B cell (primary cell): ENCODE measurements at regions not wholly inside any gene's neighbourhood (a gene's known extent, or its start where the extent isn't known, plus 50 kb on each side); places are given as distances from the start of the nearest gene placed in this dataset.

Experiments used
- ATAC-seq: fragments of 200-7000 bp; cut with Tn5 transposase; one replicate; pipeline ENCODE4 v1.10.0; 2021; ENCODE audit warnings: low read depth, mild to moderate bottlenecking, moderate number of reproducible peaks, moderate library complexity
- CTCF ChIA-PET: fragments of 350-600 bp; sonication (Branson Sonifier 250); formaldehyde crosslinking; loops from one replicate; lab custom pipeline; 2021; ENCODE audit warnings: antibody characterized with exemption, inconsistent platforms; lab: Charles Lee
- POLR2A ChIA-PET: fragments of 350-600 bp; sonication (Branson Sonifier 250); formaldehyde crosslinking; loops from one replicate; lab custom pipeline; 2021; ENCODE audit warnings: antibody characterized with exemption; lab: Charles Lee
- DNase-seq: peaks from one replicate; pipeline ENCODE4 v3.0.0; 2013
- H2AFZ ChIP-seq: 2 replicates; pipeline ENCODE4 v1.6.1; 2012; ENCODE audit warnings: mild to moderate bottlenecking, low read depth, low read length; ENCODE audit not compliant: insufficient read depth, poor library complexity, severe bottlenecking
- H3K27ac ChIP-seq, 2 donors: 1 replicate in 1 of 2; 2 replicates in 1 of 2; pipeline ENCODE4 v1.5.1; 2012 to 2013; ENCODE audit warnings: low read length in 2 of 2, mild to moderate bottlenecking in 2 of 2, moderate library complexity in 1 of 2
- H3K27me3 ChIP-seq, 4 experiments: fragments of 200-600 bp in 1 of 4; sonication (generic) in 1 of 4; replicated peaks in 1 of 4; 1 replicate in 2 of 4; 2 replicates in 2 of 4; pipeline versions ENCODE4 v1.6.1 to v1.7.0; 2013 to 2016; ENCODE audit warnings: low read length in 3 of 4, mild to moderate bottlenecking in 2 of 4, mixed read lengths in 1 of 4, moderate library complexity in 1 of 4; ENCODE audit not compliant: insufficient read depth in 4 of 4, control insufficient read depth in 3 of 4; ENCODE audit errors: control extremely low read depth in 1 of 4
- H3K36me3 ChIP-seq, 2 experiments: replicated peaks in 1 of 2; 1 replicate in 1 of 2; 2 replicates in 1 of 2; pipeline versions ENCODE4 v1.6.1 to v1.7.1; 2013; ENCODE audit warnings: low read length in 1 of 2; ENCODE audit not compliant: insufficient read depth in 2 of 2, control insufficient read depth in 1 of 2; ENCODE audit errors: control extremely low read depth in 1 of 2, extremely low read depth in 1 of 2
- H3K4me1 ChIP-seq, 2 donors: fragments of 200-600 bp in 1 of 2; sonication (generic) in 1 of 2; 1 replicate in 1 of 2; 2 replicates in 1 of 2; pipeline versions ENCODE4 v1.5.1 to v1.6.1; 2013 to 2017; ENCODE audit warnings: low read length in 2 of 2; ENCODE audit not compliant: control insufficient read depth in 2 of 2, insufficient read depth in 2 of 2
- H3K4me2 ChIP-seq: replicated peaks from 2 replicates; pipeline ENCODE3; 2012; ENCODE audit warnings: mild to moderate bottlenecking, low read depth, low read length; ENCODE audit not compliant: poor library complexity, severe bottlenecking
- H3K4me3 ChIP-seq, 5 experiments: fragments of 200-600 bp in 1 of 5; sonication (generic) in 1 of 5; 1 replicate in 3 of 5; 2 replicates in 2 of 5; pipeline versions ENCODE4 v1.5.1 to v1.7.0; 2011 to 2016; ENCODE audit warnings: low read length in 4 of 5, mild to moderate bottlenecking in 4 of 5, low read depth in 2 of 5, control low read depth in 1 of 5, moderate library complexity in 1 of 5; ENCODE audit not compliant: insufficient read depth in 1 of 5; ENCODE audit errors: control extremely low read depth in 1 of 5, extremely low read depth in 1 of 5
- H3K79me2 ChIP-seq: fragments of 200-600 bp; sonication (generic); one replicate; pipeline ENCODE4 v1.6.0; 2016; ENCODE audit warnings: low read length; ENCODE audit not compliant: control insufficient read depth, insufficient read depth
- H3K9ac ChIP-seq: fragments of 200-600 bp; sonication (generic); 2 replicates; pipeline ENCODE4 v1.6.1; 2017; ENCODE audit warnings: mild to moderate bottlenecking, low read length, moderate library complexity
- H3K9me3 ChIP-seq, 3 donors: one replicate each; pipeline versions ENCODE4 v1.6.1 to v1.7.1; 2013; ENCODE audit warnings: low read length in 2 of 3; ENCODE audit not compliant: control insufficient read depth in 2 of 3, insufficient read depth in 1 of 3; ENCODE audit errors: control extremely low read depth in 1 of 3
- H4K20me1 ChIP-seq: 2 replicates; pipeline ENCODE4 v1.6.0; 2012; ENCODE audit warnings: mild to moderate bottlenecking, low read length; ENCODE audit not compliant: insufficient read depth, control insufficient read depth, poor library complexity, severe bottlenecking
- H3K27ac Mint-ChIP-seq: one replicate; pipeline ENCODE4 v1.8.0; 2021; ENCODE audit warnings: mixed read lengths
- H3K27me3 Mint-ChIP-seq: one replicate; pipeline ENCODE4 v1.8.0; 2021; ENCODE audit warnings: mixed read lengths
- H3K4me1 Mint-ChIP-seq: one replicate; pipeline ENCODE4 v1.8.0; 2021; ENCODE audit warnings: mixed read lengths
- H3K4me3 Mint-ChIP-seq: one replicate; pipeline ENCODE4 v1.8.0; 2021; ENCODE audit warnings: mixed read lengths
- H3K9me3 Mint-ChIP-seq: one replicate; pipeline ENCODE4 v1.8.0; 2022; ENCODE audit warnings: mixed read lengths; ENCODE audit not compliant: insufficient read depth
- EZH2 ChIP-seq: IDR thresholded peaks from 2 replicates; pipeline ENCODE4 v1.6.1; 2012; ENCODE audit warnings: borderline replicate concordance, low read depth, mild to moderate bottlenecking, moderate library complexity, low read length; ENCODE audit not compliant: insufficient read depth, poor library complexity, severe bottlenecking
- WGBS: methylation state at CpG from one replicate; pipeline ENCODE4 v1.1.5; 2013; ENCODE audit warnings: missing lambda C conversion rate; ENCODE audit not compliant: insufficient coverage; 5-methylcytosine and 5-hydroxymethylcytosine counted together
- intact Hi-C: fragments of 100-400 bp; cut with micrococcal nuclease; formaldehyde crosslinking; loops from one replicate; pipeline ENCODE4 v1.10.0; 2022
- TF ChIP-seq, protein P1 (sequence below): fragments of 200-600 bp; IDR thresholded peaks from one replicate; pipeline ENCODE4 v1.8.0; 2022; ENCODE audit warnings: antibody characterized with exemption, mild to moderate bottlenecking

DNA sequence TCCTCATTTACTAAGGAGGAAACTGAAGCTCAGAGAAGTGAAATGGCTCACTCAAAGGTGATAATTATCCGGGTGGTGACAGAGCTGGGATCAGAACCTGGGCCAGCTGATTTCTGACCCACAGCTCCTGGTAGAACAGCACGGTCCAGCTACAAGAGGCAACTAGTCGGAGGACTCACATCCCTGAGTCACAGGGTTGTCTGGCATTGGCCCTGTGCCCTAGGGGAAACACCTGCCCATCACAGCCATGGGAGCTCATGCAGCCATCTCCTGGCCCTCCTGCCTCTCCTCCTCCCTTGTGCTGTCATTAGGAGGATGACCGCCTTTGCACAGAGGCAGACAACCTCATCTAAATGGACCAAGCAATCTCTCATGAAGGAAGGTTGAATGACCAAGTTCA lies 115.2 kb upstream of the TSPAN5 start:
- POLR2A ChIA-PET, result no interaction called here
- H3K79me2 ChIP-seq, result no peaks in the 10 kb centered on the region
- no peaks in the 10 kb centered on the region for H3K4me1 Mint-ChIP-seq
- ATAC-seq (no peak), DNase-seq (no peak)
- H3K4me3 Mint-ChIP-seq, result no peak overlapping the region
- H3K4me1 ChIP-seq, result no peaks in the 10 kb centered on the region
- intact Hi-C loops, result no loop called here
- peaks cover under 1% of the 10 kb centered on the region for H3K27me3 Mint-ChIP-seq
- H2AFZ ChIP-seq, result no peak overlapping the region
- H3K27ac Mint-ChIP-seq, result no peak overlapping the region
- 92% methylated on average over 4 of the region's 4 CpGs for WGBS
- no peak overlapping the region for H3K9ac ChIP-seq
- no peak overlapping the region for H3K4me3 ChIP-seq
- H3K4me2 ChIP-seq, result no peak overlapping the region
- H3K9me3 Mint-ChIP-seq, result peaks cover 5% of the 10 kb centered on the region
- TF ChIP-seq EZH2, result no peak
- TF ChIP-seq, protein P1, sequence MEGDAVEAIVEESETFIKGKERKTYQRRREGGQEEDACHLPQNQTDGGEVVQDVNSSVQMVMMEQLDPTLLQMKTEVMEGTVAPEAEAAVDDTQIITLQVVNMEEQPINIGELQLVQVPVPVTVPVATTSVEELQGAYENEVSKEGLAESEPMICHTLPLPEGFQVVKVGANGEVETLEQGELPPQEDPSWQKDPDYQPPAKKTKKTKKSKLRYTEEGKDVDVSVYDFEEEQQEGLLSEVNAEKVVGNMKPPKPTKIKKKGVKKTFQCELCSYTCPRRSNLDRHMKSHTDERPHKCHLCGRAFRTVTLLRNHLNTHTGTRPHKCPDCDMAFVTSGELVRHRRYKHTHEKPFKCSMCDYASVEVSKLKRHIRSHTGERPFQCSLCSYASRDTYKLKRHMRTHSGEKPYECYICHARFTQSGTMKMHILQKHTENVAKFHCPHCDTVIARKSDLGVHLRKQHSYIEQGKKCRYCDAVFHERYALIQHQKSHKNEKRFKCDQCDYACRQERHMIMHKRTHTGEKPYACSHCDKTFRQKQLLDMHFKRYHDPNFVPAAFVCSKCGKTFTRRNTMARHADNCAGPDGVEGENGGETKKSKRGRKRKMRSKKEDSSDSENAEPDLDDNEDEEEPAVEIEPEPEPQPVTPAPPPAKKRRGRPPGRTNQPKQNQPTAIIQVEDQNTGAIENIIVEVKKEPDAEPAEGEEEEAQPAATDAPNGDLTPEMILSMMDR, result no peak
- H3K9me3 ChIP-seq, result peaks cover 0 to 6% (median 0%) of the 10 kb centered on the region in 3 donors
- H3K36me3 ChIP-seq, result no peaks in the 10 kb centered on the region
- no peaks in the 10 kb centered on the region for H3K27me3 ChIP-seq
- no peak overlapping the region for H3K27ac ChIP-seq
- CTCF ChIA-PET, result interaction anchor here (0.6 kb wide), 1 partner anchor 17 kb away, joined by 3 read pairs; no protein-coding TSS in a partner anchor
- H4K20me1 ChIP-seq, result no peaks in the 10 kb centered on the region

DNA sequence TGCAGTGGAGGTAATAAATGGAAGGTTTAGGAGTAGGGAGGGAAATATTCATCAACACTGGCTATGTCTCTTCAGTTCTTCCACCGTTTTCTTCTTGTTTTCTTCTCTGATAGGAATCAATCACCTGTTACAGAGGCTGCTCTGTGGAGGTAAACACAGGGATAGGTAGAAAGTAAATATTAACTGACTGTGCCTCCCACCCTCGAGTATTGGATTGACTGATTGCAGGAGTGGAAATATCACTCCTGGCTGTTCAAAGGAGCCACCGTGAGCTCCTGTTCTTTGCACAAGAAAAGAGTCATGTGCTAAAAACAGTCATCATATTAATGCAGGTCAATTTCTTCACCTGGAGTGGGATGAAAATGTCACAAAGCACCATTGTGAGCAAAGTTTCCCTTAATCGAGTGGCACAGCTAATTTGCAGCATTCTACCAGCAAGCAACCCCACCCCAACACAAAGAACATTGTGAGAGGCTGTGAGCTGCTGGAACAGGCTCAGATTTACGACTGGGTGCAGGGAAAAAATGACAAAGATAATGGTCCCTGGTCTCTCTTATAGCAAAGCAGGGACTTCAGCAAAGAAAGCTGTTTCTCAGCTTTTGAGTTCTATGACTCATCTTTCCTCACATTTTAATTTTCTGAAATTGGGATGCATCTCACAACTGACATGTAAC lies 113.7 kb upstream of the TSPAN5 start:
- ATAC-seq (no peak), DNase-seq (no peak)
- no peak overlapping the region for H3K27ac ChIP-seq
- H3K36me3 ChIP-seq, result no peaks in the 10 kb centered on the region
- peaks cover 0 to 6% (median 0%) of the 10 kb centered on the region in 3 donors for H3K9me3 ChIP-seq
- intact Hi-C loops, result no loop called here
- peaks cover 5% of the 10 kb centered on the region for H3K27me3 Mint-ChIP-seq
- no peak overlapping the region for H3K27ac Mint-ChIP-seq
- H3K4me1 Mint-ChIP-seq, result no peaks in the 10 kb centered on the region
- no peak overlapping the region for H2AFZ ChIP-seq
- no peak overlapping the region for H3K4me3 ChIP-seq
- H3K4me2 ChIP-seq, result no peak overlapping the region
- 67% methylated on average over 2 of the region's 5 CpGs for WGBS
- no peaks in the 10 kb centered on the region for H3K27me3 ChIP-seq
- no peak for TF ChIP-seq EZH2
- TF ChIP-seq, protein P1, result no peak
- peaks cover 5% of the 10 kb centered on the region for H3K9me3 Mint-ChIP-seq
- ChIA-PET POLR2A (no interaction called here), CTCF (no interaction called here)
- no peak overlapping the region for H3K9ac ChIP-seq
- no peak overlapping the region for H3K4me3 Mint-ChIP-seq
- H4K20me1 ChIP-seq, result no peaks in the 10 kb centered on the region
- H3K79me2 ChIP-seq, result no peaks in the 10 kb centered on the region
- no peaks in the 10 kb centered on the region for H3K4me1 ChIP-seq
